CD4-positive, alpha-beta T cell treated with Interleukin-17A for 1 hour (primary cell): ENCODE measurements at regions not wholly inside any gene's neighbourhood (a gene's known extent, or its start where the extent isn't known, plus 50 kb on each side); places are given as distances from the start of the nearest gene placed in this dataset.

ENCODE experiments used
- DNase-seq: peaks from one replicate; pipeline ENCODE4 v3.0.0-alpha.2; 2020

- DNase-seq = no peak
Measured at GRCh38 chr2:41924709-41925408, 123.0 kb upstream of the PKDCC start.

GRCh38 chr2:41925712-41926111 is 122.1 kb upstream of the PKDCC start:
- no peak for DNase-seq

GRCh38 chr2:41926614-41927580 is 120.9 kb upstream of the PKDCC start:
- no peak for DNase-seq

GRCh38 chr2:41927581-41928264 is 120.1 kb upstream of the PKDCC start:
- DNase-seq = no peak

- no peak for DNase-seq
Measured at GRCh38 chr2:41928526-41928925, 119.3 kb upstream of the PKDCC start.

GRCh38 chr2:41930807-41931566 is 116.8 kb upstream of the PKDCC start:
- no peak for DNase-seq

- no peak for DNase-seq
Measured at GRCh38 chr2:41932241-41933045, 115.4 kb upstream of the PKDCC start.

- no peak for DNase-seq
Measured at GRCh38 chr2:41933046-41933420, 114.8 kb upstream of the PKDCC start.

GRCh38 chr2:41933585-41934320 is 114.1 kb upstream of the PKDCC start:
- DNase-seq = no peak

GRCh38 chr2:41934329-41934958 is 113.4 kb upstream of the PKDCC start:
- no peak for DNase-seq

GRCh38 chr2:41935002-41935401 is 112.8 kb upstream of the PKDCC start:
- no peak for DNase-seq

GRCh38 chr2:41935825-41936224 is 112.0 kb upstream of the PKDCC start:
- no peak for DNase-seq

- DNase-seq = no peak
Measured at GRCh38 chr2:41936771-41937463, 110.9 kb upstream of the PKDCC start.

- DNase-seq = no peak
Measured at GRCh38 chr2:41937464-41937906, 110.3 kb upstream of the PKDCC start.

- DNase-seq = no peak
Measured at GRCh38 chr2:41937921-41938708, 109.7 kb upstream of the PKDCC start.

GRCh38 chr2:41940060-41940744 is 107.6 kb upstream of the PKDCC start:
- DNase-seq = no peak

- no peak for DNase-seq
Measured at GRCh38 chr2:41940745-41941063, 107.1 kb upstream of the PKDCC start.

- DNase-seq = no peak
Measured at GRCh38 chr2:41941831-41942230, 106.0 kb upstream of the PKDCC start.

- DNase-seq = no peak
Measured at GRCh38 chr2:41942278-41942677, 105.5 kb upstream of the PKDCC start.
